Ammon's horn (tissue), 1 donor: ENCODE measurements at regions not wholly inside any gene's neighbourhood (a gene's known extent, or its start where the extent isn't known, plus 50 kb on each side); places are given as distances from the start of the nearest gene placed in this dataset.

ENCODE experiments used
- DNase-seq: peaks from one replicate; pipeline ENCODE4 v3.0.0-alpha.2; 2016; ENCODE audit warnings: low spot score

DNA sequence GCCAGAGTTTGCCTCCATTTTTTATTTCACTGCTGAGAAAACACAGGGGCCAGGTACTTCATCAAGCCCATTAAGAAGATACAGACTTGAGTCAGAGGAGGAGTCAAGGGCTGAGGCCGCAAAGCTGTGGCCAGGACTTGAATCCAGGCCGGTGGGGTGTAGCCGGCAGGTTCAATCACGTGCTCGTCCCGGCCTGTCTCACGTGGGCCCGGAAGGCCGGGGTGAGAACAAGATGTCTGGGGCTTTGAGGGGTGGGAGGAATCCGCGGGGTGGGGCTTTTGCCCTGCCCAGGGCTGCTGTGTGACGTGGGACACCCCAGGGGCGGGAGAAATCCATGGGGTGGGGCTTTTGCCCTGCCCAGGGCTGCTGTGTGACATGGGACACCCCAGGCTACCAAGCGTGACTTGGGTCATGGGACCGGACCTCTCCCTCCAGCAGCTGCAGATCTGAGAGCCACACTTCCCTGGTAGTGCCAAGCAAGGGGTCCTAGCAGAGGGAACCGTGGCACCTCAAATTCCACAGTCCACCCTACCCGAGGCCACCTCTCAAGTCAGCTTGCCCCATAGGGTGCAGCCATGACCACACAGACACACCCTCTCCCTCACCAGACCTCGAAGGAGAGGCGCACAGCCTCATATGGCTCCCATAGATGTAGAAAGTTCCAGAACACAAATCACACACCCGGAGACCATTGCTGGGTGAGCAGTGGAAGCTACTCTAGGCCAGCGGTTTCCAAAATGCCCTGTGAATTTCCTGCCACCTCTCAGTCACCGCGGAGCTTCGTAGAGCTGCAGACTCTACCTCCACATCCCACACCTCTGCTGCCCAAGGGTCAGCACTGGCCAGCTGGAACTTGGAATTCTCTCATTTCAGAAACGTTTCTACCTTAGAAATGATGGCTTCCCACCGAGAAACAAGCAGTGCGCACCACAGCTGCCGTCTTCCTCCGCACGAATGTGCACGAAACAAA, 156.1 kb downstream of the DLL1 start:
- DNase-seq: no peak

DNA sequence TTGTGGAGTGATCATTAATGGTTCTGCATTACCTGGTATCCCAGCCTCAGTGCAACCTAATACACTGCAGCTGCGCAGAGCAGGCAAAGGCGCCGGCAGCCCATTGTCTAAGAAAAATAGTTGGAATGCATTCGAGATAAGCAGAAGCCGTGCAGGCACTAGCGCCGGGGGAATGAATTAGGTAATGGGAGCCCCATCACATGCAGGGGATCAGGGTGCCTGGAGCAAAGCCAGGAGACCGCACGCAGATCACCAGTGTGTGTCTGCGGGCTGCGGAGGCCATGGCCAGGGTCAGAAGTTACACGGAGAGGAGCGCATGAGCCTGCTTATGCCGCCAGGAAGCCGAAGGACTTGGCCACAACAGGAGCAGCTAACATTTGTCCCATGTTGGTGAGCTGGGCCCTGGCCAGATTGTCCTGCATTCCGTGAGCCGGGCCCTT, 156.8 kb downstream of the DLL1 start:
- DNase-seq: no peak

DNA sequence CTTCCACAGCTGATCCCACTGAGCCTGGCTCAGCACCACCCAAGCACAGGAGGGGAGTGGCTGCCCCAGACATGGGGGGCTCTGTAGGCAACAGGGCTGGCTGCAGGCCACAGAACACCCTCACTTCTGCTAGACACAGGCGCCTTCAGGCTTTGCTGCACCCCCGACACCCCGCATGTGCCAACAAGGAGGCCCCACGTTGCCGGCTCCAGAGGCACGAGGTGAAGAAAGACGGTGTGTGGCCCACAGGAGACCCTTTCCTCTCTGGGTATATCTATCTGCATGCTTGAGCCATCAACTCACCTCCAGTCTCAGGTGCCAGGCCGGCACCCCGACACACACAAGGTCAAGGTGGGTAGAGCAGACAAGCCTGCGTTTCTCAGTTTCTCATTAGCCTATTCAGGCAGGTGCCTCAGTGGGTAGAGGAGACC, 158.3 kb downstream of the DLL1 start:
- no peak for DNase-seq

DNA sequence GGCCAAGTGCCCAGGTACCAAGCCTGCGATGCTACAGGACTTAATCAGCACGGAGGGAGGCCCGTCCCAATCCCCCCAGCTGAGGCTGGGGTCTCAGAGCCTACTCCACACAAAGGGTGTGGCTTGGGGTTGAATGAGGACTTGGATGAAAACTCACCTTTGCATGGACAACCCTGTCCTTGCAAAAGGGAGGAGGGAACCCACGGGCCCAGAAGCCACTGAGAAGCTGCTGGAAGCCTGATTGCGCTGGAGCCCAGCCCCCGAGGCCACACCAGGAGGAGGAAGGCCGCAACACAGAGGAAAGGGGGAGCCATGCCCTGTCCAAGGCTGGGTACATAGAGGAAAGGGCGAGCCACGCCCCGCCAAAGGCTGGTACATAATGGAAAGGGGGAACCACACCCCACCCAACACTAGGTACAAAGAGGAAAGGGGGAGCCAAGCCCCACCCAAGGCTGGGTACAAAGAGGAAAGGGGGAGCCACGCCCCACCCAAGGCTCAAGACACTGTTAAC, 158.8 kb downstream of the DLL1 start:
- DNase-seq: no peak

DNA sequence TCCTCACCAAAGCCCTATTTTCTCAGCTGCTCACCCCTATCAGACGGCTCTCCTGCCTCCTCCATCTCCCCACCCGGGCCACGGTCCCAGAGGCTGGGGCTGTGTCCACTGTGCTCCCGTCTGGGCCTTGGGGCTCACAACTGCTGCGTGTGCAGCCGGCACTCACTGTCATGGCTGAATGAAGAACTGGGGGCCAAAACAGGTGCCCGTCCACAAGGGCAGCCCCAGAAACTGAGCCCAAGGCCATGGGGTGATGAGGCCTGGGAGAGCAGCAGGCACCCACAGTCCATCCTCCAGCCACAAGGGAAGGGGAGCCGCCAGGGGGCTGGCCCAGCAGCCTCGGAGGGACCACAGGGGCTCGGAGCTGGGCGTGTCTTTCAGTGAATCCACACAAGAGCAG, 159.5 kb downstream of the DLL1 start:
- DNase-seq: no peak

DNA sequence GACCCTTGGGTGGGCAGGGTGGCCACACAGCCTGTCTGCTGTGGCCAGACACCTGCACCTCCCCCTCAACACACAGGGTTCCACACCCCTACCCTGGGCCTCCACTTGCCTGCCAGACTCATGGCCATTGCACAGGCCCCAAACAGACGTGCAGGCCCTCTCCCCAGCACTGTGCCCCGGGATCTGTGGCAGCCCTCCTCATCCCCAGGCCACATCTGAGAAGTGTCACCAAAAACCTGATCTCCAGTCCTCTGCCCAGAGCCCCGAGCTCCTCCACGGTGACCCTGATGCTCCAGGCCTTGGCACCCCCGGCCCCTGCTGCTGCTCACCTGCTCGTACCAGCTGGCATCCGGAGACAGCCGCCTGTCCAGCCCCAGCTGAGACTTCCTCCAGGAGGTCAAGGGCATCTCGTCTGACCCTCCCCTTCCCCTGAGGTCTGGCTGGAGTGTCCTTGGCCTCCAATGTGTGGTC, 160.1 kb downstream of the DLL1 start:
- no peak for DNase-seq

DNA sequence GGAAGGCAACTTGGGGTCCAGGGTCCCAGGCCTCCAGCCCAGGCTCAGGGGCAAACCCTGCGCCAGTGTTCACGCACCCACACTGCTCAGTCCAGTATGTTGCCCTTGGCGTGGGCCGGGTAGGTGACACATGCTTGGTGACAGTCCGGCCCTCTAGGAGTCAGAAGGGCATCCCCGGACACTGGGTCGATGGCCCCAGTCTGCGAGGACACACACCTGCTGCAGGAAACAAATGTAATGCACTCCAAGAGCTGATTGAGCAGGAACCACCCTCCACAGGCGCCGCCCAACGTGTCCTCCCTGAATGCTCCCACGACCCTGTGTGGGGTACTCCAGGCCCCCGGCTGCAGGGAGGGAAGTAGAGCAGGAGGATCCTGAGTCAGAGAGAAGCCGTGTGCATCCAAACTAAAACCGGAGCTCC, 160.7 kb downstream of the DLL1 start:
- no peak for DNase-seq

DNA sequence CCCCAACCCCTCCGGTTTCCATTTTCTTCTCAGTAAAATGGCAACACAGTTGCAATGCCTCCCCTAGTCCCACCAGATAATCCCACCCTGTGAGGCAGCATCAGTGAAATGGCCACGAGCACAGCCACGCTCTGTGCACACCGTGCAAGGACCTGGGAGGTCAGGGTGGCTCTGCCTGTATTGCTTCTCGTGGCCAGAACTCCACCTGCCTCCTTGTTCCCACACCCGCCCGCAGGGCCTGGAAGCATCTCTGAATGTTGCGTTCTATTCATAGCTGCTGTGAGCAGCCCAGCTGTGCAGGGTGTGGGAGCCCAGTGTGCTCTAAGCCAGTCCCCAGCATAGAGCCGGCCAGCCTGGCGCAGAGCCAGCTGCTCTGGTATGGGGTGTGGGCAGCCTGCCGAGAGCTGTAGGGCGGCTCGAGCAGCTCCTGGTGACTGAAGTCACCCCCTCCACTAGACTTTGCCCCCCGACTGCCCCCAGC, 161.1 kb downstream of the DLL1 start:
- DNase-seq: peak; percentile 57

DNA sequence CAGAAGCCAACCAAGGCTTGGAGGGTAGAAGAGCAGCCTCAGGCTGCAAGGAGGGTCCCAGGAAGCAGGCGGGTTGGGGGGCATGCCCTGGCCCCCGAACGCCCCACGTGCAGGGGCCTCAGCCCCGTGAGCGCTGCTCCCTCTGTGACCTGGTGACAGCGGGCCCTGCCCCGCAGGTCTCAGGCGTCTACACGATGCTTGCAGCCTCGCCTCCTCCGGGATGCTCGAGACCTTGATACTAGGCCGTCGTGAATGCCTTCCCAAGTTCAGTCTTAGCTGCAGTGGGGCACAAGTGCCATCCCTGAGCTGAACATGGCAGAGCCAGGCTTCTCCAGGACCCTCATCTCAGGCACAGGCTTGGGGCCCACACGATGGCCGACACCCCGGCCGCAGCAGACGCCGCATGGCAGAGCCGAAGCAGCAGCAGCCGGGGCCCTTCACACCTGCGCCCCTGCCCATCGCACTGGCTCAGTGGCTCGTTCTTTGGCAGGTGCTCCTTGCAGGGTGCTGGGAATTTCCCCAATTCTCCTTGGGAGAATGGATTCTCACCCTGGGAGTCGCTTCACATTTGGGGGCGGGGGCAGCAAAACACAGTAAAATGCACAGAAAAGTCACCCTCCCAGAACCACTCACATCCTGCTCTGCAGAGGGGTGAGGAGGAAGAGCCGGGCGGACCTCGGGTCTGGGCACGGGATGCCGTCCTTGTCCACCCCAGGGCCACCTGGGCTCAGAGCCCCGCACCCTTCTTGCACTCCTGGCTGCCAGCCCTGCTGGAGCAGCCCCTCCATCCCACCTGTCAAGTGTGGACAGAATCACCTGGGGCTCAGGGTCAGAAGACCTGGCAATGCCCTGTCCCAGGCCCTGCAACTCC, 161.8 kb downstream of the DLL1 start:
- no peak for DNase-seq

DNA sequence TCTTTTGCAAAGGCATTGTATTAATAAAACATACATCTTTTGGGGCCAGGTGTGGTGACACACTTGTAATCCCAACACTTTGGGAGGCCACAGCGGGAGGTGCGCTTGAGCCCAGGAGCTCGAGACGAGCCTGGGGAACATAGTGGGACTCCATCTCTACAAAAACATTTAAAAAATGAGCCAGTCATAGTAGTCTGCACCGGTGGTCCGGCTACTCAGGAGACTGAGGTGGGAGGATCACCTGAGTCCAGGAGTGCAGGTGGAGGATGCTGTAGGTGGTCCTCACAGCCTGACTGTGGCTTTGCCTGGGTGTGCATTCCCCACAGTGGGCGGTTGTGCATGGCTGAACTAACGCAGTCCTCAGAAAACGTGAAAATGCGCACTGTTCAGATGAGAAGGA, 162.5 kb downstream of the DLL1 start:
- DNase-seq: no peak

DNA sequence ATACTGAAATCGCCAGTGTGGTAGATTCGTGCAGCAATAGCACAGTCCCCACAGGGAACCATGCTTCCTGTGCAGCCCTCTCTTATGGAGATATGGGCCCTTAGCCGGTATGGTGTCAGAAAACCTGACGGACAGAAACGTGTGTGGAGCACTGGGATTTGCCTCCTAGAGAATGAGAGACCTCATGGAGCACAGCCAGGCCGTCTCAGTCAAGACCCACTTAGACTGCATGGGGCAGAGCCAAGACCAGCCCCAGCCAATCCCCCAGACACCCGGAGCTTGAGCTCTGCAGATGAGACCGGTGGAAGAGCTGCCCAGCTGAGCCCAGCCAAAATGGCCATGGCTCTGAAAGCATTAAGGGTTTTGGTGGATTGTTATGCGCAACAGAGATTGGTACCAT, 163.7 kb downstream of the DLL1 start:
- no peak for DNase-seq

DNA sequence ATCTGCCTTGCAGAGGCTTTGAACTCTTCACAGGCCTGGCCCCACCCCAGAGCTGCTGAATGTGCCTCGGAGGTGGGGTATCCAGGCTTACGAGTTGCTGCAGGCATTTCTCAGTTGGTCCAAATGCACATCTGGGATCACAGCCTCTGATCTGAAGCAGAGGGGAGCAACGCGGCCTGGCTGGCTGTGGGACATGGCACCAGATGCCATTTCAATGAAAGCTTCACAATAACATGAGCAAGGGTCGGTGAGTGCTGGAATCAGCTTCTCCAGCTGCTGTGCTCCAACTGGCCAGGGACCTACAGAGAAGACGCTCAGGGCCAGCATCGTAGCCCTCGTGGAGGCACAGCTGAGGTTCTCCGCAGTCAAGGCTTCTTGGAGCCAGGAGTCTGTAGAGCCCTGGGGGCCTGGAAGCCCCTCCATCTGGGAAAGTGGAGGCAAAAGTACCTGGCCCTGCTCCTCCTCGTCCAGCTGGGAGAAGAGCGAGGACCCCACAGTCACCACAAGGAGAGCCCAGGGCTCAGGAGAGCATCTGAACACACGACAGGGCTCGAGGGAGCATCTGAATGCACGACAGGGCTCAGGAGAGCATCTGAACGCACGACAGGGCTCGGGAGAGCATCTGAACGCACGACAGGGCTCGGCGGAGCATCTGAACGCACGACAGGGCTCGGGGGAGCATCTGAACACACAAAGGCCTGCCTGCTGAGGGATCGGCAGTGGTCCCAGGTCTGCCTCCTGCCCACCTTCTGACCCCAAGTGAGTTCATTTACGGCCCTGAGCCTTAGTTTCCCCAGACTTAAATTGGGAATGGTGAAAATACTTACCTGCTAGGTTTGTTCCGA, 165.2 kb downstream of the DLL1 start:
- no peak for DNase-seq

DNA sequence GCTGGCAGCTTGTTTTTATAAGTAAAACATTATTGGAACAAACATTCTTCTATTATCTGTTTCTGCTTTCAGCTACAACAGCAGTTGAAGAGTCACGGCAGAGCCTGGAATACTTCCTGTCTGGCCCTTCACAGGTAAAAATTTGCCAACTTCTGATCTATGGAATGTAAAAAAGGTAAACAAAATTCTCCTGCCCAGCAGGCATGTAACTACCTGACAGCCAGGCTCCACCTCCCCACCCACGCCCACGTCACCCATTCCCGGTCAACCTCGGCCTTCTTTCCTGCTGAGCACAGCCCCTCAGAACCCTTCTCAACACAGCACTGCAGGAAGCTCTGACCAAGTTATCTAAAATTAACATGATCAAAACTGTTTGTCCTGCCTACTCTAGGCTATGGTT, 166.0 kb downstream of the DLL1 start:
- no peak for DNase-seq

DNA sequence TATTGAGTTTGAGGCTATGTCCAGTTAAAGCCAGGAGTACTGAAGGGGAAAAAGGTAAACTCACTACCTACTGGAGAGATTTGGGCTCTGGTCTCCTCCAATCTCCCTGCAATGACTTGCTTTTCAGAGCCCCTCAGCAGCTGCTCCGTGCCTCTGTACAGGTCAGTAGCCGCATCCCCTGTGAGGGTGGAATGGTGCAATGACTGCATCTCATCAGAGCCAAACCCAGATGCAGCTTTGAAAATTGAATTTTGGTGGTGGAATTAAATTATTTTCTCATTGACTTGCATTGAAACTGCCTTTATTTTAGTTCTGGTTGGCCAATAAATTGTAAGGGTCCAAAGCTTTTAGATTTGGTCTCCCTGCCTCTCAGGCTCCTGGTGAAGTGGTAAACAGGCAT, 166.7 kb downstream of the DLL1 start:
- no peak for DNase-seq

DNA sequence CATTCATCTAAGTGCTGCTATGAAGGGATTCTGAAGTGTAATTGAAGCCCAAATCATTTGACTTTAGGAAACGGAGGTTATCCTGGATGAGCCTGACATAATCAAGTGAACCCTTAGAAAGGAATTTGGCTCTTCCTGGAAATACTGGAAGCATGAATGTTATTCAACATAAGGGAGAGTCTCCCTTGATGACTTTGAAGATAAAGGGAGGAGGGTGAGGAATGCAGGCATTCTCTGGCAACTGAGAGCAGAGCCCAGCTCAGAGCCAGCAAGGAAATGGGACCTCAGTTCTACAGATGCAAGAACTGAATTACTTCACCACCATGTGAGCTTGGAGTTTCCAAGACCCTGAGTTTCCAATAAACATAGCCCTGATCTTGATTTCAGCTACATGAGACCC, 168.2 kb downstream of the DLL1 start:
- DNase-seq: no peak

DNA sequence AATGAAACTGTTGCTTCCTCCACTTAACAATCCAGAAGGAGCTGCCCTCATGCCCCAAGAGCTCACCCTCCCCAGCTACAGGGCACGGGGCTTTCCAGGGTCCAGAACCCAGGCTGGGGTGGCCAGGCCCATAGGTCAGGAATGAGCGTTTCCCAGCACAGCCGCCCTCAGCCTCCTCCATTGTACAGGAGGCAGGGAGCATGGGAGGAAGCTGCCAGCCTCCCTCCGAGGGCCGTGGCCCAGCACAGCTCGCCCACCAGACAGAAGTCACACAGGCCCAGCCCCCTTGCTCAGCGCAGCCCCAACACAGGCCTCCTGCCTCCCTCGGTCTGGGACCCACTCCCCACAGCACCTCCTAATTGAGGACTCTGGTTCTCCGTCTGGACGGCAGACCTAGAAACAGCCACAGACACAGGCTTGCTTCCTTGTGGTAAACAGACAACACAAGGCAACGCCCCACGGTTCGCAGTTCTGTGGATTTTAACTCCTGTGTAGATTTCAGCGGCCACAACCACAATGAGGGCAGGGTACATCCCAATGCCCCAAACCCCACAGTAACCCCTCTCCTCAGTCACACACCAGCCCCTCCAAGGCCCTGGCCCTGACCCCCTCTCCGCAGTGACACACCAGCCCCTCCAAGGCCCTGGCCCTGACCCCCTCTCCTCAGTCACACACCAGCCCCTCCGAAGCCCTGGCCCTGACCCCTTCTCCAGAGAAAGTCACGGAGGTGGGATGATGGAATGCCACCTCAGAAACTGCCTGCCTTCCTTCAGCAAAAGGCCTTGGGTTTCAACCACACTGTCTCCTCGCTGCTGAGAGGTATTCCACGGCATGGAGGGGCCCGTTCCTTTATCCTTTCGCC, 173.5 kb downstream of the DLL1 start:
- DNase-seq: no peak

DNA sequence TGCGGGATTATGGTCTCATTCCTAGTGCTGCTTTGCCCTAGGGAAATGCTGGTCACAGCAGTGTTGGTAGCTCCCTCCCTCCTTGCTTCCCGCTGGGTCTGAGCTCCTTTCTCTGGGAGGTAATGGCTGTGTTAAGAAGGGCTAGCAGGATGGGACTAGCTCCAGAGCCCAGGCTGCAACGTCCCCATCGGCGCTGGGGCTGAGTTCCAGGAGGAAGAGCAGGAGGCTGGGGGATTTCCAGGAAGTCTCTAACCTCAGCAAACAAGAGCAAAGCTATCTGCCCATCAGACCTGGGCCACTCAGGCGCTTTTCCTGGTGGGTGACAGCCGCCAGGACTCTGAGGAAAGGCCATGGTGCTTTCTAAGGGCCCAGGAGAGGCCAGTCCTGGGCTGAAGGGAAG, 174.2 kb downstream of the DLL1 start:
- DNase-seq: no peak

DNA sequence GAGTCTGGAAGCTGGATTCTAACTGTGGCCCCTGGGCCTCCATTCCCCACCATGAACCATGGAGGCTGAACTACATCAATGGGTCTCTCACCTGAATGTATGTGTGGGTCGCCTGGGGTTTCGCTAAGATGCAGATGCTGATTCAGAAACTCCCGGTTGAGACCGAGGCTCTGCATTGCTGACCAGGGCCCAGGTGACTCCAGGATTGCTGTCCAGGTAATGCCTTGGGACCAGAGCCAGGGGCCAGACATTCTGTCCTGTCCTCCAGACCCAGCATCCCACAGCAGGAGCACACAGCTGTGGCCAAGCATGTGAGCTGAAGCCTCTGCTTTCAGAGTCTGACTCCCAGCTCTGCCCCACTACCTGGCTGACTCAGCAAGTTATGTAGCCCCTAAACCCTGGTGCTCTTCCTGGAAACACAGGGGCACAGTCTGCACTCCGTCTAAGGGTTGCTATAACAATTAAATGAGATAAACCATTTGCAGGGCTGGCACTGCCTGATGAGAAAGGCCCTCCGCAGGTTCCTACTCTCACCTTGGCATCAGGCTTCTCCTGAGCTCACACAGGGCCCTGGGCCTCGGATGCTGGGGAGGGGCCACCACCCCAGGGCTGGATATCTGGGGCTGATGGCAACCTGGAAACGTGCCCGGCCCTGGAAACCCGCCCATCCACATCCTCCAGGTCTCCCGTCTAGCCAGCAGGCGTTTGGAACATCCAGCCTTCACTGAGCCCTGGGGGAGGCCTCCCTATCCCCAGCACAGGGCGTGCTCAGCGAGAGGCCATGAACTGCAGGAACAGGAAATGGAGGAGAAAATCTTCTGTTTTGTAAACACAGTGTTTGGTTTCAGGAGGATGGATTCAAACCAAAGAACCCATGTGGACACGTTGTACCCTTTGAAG, 175.7 kb downstream of the DLL1 start:
- no peak for DNase-seq

DNA sequence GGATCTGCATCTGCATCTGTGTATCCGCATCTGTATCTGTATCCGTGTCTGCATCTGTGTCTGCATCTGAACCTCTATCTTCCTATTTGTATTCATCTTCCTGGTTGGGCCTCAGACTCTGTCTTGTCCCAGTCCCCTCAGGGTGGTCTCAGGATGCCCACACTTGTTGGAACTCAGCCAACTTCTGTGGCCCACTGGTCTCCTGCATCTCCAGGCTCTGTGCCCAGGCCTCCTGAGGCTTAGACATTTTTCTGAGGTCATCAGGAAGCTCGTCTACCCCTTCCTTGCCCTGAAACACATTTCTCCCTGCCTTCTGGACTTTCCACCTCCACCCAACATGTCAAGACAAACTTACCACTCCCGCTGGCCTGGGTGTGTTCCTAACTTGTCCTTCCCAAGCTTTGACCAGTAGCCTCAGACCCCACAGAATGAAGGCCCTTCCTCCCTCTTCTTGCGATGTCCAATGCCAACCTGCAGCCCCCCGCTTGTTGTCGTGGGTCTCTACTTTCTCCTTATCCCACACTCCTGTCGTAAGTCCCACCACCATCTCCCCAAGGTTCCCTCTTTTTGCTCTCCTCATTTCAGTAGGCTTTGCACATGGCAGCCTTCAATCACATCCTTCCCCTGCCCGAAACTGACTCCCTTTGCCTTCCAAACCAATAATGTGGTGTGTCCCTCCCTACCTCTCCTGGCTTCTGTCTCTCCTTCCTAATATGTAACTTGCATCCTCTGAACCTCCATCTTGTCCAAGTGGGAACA, 176.5 kb downstream of the DLL1 start:
- no peak for DNase-seq
